ENCODE measurements at regions not wholly inside any gene's neighbourhood (a gene's known extent, or its start where the extent isn't known, plus 50 kb on each side); places are given as distances from the start of the nearest gene placed in this dataset.

DNA sequence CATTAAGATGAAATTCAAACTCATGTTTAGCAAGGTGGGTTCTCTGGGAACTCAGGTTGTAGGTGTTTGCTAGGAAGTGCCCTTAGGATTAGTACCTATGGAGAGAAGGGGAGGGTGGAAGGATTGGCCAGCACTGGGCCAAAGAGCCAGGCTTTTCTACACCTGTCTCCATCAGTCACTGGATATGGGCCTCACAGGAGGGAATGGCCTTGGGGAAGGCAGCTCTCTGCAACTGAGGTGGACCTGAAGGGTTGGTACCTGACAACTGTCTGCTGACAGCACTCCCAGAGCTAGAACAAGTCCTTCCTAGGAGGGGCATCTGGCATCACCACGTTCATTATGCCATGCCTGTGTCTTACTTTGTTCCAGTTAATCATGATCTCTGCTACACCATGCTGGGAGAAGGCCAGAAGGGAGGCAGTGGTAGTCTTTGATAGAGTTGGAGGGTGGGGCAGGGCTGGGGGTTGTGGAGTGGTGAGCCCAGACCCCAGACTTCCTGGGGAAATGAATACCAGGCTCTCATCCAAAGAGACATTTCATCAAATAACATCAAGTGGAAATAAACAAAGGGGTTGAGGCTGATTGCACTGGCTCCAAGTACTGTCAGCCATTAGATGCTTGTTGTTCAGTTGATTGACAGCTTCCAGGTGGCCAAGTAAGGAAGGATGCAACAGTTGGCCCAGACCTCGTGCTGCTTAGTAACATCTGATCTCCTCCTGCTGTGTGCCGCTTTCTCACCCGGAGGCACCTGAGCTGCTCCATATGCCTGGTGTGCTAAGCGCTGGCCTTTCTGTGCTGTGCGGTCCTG lies 70.6 kb upstream of the PIK3CG start:
- ATAC-seq (no peak), DNase-seq (ENCODE audit: low read depth, low spot score) (no peak)
- no peaks in the 10 kb centered on the region for H3K9me3 ChIP-seq (ENCODE audit: control insufficient read depth in 1 of 2, insufficient read depth in 1 of 2, low read depth in 1 of 2, low read length in 2 of 2)
- ChIA-PET RAD21 (ENCODE audit: low non-redundant PET in 1 of 2, low total read pairs in 2 of 2, uncharacterized antibody in 2 of 2, unreplicated experiment in 2 of 2) (no interaction called here), POLR2A (no interaction called here), CTCF (interaction anchor here (2.5 kb wide), 1 partner anchor 353 kb away, joined by 22 read pairs; no protein-coding TSS in a partner anchor)
- H3K4me3 ChIP-seq (replicated peaks in 1 of 2; ENCODE audit: low read depth in 1 of 2, low read length in 2 of 2) = no peak overlapping the region
- no peaks in the 10 kb centered on the region for H4K20me1 ChIP-seq (ENCODE audit: insufficient read depth)
- H3K27me3 ChIP-seq (ENCODE audit: insufficient read depth, low read length) = no peaks in the 10 kb centered on the region
- no peak overlapping the region for H3K4me2 ChIP-seq (ENCODE audit: low read length)
- H3K79me2 ChIP-seq (ENCODE audit: insufficient read depth, low read length) = no peaks in the 10 kb centered on the region
- H3K36me3 ChIP-seq (ENCODE audit: control insufficient read depth in 1 of 2, insufficient read depth in 2 of 2, low read length in 2 of 2) = no peaks in the 10 kb centered on the region
- H3K9ac ChIP-seq (ENCODE audit: low read length) = no peak overlapping the region
- no TSS peak for BruUV-seq (replicated peaks)
- H3K9me2 ChIP-seq (ENCODE audit: insufficient read depth) = no peaks in the 10 kb centered on the region
- H2AFZ ChIP-seq (ENCODE audit: low read depth, low read length, poor library complexity, severe bottlenecking) = no peak overlapping the region
- no peak overlapping the region for H3K27ac ChIP-seq (ENCODE audit: low read depth, low read length)
- TF ChIP-seq POLR2AphosphoS5 (IDR thresholded peaks at IDR 0.05; ENCODE audit: low read depth, low read length) (no peak), POLR2A (IDR thresholded peaks at IDR 0.05; ENCODE audit: borderline replicate concordance, extremely low read depth, insufficient read depth, insufficient read length) (no peak), TCF7L2 (IDR thresholded peaks at IDR 0.05; ENCODE audit: borderline replicate concordance, extremely low read depth, insufficient read depth, insufficient read length) (no peak), EZH2phosphoT487 (IDR thresholded peaks at IDR 0.05; ENCODE audit: borderline replicate concordance) (no peak), YY1 (IDR thresholded peaks at IDR 0.05; ENCODE audit: extremely low read depth, insufficient replicate concordance, low read depth, low read length) (no peak), SP1 (IDR thresholded peaks at IDR 0.05; ENCODE audit: low read depth) (no peak), EGR1 (IDR thresholded peaks at IDR 0.05; ENCODE audit: low read depth) (no peak), CBX3 (IDR thresholded peaks at IDR 0.05; ENCODE audit: low read depth) (no peak)
- TF ChIP-seq, protein P1, sequence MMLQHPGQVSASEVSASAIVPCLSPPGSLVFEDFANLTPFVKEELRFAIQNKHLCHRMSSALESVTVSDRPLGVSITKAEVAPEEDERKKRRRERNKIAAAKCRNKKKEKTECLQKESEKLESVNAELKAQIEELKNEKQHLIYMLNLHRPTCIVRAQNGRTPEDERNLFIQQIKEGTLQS (IDR thresholded peaks at IDR 0.05) = no peak
- TF ChIP-seq, protein P2, sequence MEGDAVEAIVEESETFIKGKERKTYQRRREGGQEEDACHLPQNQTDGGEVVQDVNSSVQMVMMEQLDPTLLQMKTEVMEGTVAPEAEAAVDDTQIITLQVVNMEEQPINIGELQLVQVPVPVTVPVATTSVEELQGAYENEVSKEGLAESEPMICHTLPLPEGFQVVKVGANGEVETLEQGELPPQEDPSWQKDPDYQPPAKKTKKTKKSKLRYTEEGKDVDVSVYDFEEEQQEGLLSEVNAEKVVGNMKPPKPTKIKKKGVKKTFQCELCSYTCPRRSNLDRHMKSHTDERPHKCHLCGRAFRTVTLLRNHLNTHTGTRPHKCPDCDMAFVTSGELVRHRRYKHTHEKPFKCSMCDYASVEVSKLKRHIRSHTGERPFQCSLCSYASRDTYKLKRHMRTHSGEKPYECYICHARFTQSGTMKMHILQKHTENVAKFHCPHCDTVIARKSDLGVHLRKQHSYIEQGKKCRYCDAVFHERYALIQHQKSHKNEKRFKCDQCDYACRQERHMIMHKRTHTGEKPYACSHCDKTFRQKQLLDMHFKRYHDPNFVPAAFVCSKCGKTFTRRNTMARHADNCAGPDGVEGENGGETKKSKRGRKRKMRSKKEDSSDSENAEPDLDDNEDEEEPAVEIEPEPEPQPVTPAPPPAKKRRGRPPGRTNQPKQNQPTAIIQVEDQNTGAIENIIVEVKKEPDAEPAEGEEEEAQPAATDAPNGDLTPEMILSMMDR (IDR thresholded peaks at IDR 0.05 in 2 of 3, conservative IDR thresholded peaks at IDR 0.05 in 1 of 3; ENCODE audit: borderline replicate concordance in 1 of 3, insufficient read depth in 1 of 3, low read depth in 2 of 3, low read length in 2 of 3) = no peak
- TF ChIP-seq, protein P3, sequence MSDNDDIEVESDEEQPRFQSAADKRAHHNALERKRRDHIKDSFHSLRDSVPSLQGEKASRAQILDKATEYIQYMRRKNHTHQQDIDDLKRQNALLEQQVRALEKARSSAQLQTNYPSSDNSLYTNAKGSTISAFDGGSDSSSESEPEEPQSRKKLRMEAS (IDR thresholded peaks at IDR 0.05) = no peak
- no peaks in the 10 kb centered on the region for H3K4me1 ChIP-seq (ENCODE audit: control insufficient read depth in 1 of 2, insufficient read depth in 2 of 2, low read length in 2 of 2)
- intact Hi-C loops (cut with micrococcal nuclease) = loop anchor here (5.0 to 10.0 kb wide), 2 partner anchors 930 to 1083 kb away; no protein-coding TSS in a partner anchor
